ENCODE measurements at regions not wholly inside any gene's neighbourhood (a gene's known extent, or its start where the extent isn't known, plus 50 kb on each side); places are given as distances from the start of the nearest gene placed in this dataset.
"Not testable (repeated sequence)": the region's sequence is repeated elsewhere in the genome, so short reads cannot be mapped to it uniquely, and the experiment has no call there.

- DNase-seq (ENCODE audit: low read depth): no peak
Measured at GRCh38 chr12:125775507-125775906, 710.3 kb downstream of the AACS start.

DNA sequence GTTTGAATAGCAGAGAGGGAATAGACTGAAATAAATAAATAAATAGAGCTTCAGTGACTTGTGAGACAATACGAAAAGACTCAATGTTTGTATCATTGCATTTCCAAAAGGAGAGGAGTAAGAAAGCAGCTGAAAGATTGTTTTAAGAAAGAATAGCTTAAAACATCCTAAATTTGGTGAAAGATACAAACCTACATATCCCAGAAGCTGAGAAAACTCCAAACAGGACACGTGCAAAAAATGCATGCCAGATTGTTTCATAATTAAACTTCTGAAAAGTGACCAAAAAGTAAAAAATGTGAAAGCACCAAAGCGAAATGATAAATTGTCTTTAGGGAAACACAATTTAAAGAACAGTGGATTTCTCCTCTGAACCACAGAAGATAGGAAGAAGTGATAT lies 711.0 kb downstream of the AACS start:
- no peak for DNase-seq (ENCODE audit: low read depth)

- DNase-seq (ENCODE audit: low read depth): no peak
Measured at GRCh38 chr12:125786143-125786542, 720.9 kb downstream of the AACS start.

GRCh38 chr12:125794401-125794800 lies 729.2 kb downstream of the AACS start:
- DNase-seq (ENCODE audit: low read depth): no peak

- DNase-seq (ENCODE audit: low read depth): no peak
Measured at GRCh38 chr12:125797421-125798175, 732.4 kb downstream of the AACS start.

GRCh38 chr12:125804660-125805059 lies 739.4 kb downstream of the AACS start:
- no peak for DNase-seq (ENCODE audit: low read depth)

DNA sequence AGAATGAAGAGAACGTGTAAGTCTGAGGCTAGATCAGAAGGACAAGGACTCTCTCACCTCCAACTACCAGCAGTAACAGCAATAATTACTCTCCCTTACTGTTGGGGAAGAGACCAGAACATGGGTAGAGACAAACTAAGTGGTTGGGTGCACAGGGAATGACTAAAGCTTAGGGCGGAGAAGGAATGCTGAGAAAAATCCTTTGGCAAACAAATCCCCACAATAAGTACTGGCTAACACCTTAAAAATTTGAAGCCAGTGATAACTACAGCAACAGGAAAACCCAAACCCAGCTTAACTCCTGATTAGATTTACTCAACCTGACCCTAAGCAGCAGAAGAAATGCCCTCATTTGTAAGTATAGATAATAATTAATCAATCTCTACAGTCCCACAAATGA lies 759.0 kb downstream of the AACS start:
- DNase-seq (ENCODE audit: low read depth): no peak

- DNase-seq (ENCODE audit: low read depth): no peak
Measured at GRCh38 chr12:125835852-125836251, 770.6 kb downstream of the AACS start.

GRCh38 chr12:125836647-125837046 lies 771.4 kb downstream of the AACS start:
- no peak for DNase-seq (ENCODE audit: low read depth)

DNA sequence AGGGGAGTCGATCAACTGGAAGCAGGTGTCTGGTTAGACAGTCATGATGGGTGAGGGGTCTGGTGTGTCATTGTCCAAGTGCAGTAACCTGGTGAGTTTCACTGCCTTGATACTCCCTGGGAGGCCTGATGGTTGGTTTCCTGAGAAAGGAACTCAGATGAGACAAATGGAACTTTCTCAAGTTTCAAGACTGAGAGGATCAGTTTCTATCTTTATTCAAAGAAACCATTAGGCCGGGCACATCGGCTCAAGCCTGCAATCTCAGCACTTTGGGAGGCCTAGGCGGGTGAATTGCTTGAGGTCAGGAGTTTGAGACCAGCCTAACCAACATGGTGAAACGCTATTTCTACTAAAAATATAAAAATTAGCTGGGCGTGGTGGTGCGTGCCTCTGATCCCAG lies 776.1 kb downstream of the AACS start:
- no peak for DNase-seq (ENCODE audit: low read depth)

- DNase-seq (ENCODE audit: low read depth): no peak
Measured at GRCh38 chr12:125852116-125852515, 786.9 kb downstream of the AACS start.

GRCh38 chr12:125852679-125853078 lies 787.4 kb downstream of the AACS start:
- DNase-seq (ENCODE audit: low read depth): no peak

DNA sequence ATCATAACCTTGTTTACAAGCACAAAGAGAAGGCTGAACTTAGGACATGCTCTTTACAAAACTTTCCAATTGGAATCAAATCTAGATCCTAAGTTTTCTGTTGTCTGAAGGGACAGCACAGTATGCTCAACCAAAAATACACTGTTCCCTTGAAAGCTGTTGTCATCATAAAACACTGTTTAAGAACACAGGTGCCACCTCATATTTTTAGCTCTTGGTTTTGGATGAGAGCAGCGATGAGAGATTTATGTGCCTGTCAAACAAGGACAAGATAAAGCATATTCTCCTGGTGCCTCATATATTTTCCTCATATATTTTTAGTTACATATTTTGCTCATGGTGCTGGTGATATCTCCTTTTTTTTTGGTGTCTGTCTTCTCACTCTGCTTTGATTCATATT lies 788.4 kb downstream of the AACS start:
- DNase-seq (ENCODE audit: low read depth): no peak

DNA sequence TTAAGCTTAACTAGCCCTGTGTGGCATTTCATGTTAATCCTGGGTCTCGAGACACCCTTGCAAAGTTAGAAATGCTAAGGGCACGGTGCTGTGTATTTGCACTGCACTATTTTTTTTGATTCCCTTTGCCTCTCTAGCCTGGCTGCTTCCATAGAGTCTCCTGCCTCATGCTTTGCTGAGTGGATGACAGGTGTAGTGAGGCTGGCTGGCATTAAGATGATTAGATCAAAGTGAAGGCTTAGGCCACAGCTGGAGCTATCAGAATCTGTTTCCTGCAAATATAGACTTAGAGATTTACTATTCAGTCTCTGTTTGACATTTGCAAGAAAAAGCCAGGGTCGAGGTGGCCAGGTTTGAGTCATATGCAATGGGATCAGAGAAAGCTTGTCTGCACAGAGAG lies 791.1 kb downstream of the AACS start:
- DNase-seq (ENCODE audit: low read depth): no peak

GRCh38 chr12:125856896-125857295 lies 791.7 kb downstream of the AACS start:
- DNase-seq (ENCODE audit: low read depth): no peak

DNA sequence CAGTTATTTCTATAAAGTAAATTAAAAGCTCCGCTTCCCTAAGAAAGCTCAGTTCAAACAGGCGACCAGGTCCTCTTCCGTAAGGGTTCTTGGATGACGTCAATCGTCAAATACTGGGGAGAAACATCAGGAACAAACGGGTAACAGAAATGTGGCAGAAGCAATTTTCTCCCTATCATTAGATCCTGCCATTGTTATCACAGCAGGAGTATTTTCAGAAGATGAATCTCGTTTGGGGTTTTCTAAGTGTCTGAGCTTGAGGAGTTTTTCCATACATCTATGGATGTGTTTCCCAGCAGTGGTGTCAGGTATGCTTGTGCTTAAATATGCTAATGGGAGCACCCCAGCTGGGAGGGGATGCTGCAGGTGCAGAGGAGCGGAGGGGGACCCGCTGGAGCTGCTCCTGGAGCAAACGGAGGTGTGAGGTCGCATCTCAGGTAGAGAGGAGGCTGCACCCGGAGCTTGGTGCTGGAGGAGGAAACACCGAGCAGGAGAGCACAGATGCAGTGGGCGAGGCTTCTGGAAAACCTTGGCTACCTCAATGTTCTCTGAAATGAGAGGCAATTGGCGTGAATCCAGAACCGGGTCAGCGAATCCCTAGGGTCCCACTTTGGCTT lies 795.5 kb downstream of the AACS start:
- DNase-seq (ENCODE audit: low read depth): no peak

- no peak for DNase-seq (ENCODE audit: low read depth)
Measured at GRCh38 chr12:125861299-125862281, 796.4 kb downstream of the AACS start.

GRCh38 chr12:125865236-125865635 lies 800.0 kb downstream of the AACS start:
- not testable (repeated sequence) for DNase-seq (ENCODE audit: low read depth)

DNA sequence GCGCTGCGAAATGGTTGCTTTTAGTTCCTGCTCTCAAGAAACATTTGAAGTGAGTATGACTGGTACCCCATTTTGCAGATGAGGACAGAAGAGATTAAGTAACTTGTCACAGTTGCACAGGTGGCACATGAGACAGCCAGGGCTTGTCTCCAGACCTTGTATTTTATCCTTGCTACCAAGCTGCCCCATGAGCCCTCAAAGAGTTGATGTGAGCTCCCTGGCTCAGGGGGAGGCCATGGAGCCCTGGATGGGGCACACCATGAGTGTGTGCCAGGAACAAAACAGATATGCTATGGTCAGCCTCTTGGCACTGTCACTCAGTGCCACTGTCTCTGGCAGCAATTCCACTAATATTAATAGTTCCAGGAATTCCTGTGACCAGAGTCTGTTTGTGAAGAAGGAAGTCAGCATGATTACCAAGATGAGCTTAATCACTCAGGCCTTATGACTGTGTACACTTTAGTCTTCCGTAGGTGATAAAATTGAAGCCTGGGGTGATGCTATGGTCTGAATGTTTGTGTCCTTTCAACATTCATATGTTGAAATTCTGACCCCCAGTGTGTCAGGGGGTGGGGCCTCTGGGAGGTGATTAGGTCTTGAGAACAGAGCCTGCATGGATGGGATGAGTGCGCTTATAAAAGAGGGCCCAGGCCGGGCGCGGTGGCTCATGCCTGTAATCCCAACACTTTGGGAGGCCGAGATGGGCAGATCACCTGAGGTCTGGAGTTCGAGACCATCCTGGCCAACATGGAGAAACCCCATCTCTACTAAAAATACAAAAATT lies 806.8 kb downstream of the AACS start:
- DNase-seq (ENCODE audit: low read depth): no peak

DNA sequence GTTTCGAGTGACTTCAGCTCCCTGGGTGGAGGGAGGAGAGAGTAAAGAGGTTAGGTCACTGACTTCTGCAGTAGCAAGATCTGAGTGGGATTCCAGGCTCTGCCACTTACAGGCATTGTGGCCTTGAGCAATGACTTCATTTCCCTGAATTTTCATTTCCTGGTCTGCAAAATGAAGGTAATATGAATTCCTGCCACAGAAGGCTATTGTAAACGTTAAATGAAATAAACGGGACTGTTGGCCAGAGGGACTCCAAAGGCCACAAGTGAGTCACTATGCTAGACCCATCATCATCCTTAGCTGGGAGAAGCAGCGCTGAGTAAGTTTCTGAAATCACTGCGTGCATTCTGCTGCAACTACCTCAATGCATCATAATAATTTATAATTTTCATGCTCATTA lies 807.8 kb downstream of the AACS start:
- DNase-seq (ENCODE audit: low read depth): no peak

GRCh38 chr12:125878483-125878882 lies 813.2 kb downstream of the AACS start:
- DNase-seq (ENCODE audit: low read depth): no peak

DNA sequence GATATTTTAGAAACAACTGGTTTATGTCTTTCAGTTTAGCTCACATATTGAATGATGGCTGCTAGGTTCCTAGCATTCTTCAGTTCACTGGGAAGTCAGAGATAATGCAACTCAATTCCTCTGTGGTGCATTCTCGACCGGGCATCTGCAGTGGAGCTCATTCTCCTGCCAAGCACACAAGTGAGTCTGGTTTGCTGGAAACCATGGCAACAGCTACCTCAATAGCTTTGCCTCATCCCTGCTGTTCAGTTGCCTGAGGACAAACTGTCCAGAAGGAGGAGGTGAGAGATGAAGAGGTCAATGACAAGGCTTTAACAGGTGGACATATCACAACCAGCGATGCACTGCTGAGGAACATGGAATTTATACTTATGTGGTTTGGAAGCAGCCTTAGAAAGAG lies 816.9 kb downstream of the AACS start:
- no peak for DNase-seq (ENCODE audit: low read depth)
